ENCODE measurements at regions not wholly inside any gene's neighbourhood (a gene's known extent, or its start where the extent isn't known, plus 50 kb on each side); places are given as distances from the start of the nearest gene placed in this dataset.

DNA sequence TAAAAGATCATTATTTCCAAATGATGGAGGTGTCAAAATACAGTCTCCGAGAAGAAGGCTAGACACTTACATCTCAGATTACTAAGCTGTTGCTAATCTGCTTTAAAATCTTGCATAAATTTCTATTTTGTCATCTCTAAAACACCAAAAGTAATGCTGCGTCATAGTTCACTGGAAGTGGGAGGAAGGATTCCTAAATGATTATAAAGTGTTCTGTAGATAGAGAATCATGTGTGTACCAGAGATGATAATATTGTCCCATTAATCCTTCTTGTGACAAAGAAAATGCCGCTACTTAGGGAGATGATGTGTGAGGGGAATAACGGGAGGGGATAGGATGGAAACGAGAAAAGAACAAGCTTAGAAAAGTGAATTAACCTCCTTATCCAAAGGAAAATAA lies 268.6 kb downstream of the JRKL start:
- intact Hi-C loops (cut with DNase I; ENCODE audit: low total_unique reads): no loop called here
- in situ Hi-C loops (cut with MboI; ENCODE audit: low pct_ligation_motif_present in 1 of 4, low pct_unique_long_range_greater_than_20kb in 1 of 4, low sequenced_read_pairs in 3 of 4): no loop called here
- Histone ChIP-seq H3K27me3 (no peaks in the 10 kb centered on the region), H3K36me3 (no peaks in the 10 kb centered on the region), H3K9me3 (no peaks in the 10 kb centered on the region), H3K27ac (no peak overlapping the region), H3K4me1 (no peaks in the 10 kb centered on the region), H3K4me3 (no peak overlapping the region)
- no peak for DNase-seq
- no peak for TF ChIP-seq POLR2A (IDR thresholded peaks at IDR 0.05)
- TF ChIP-seq POLR2AphosphoS5 (IDR thresholded peaks at IDR 0.05): no peak
- TF ChIP-seq, protein P1, sequence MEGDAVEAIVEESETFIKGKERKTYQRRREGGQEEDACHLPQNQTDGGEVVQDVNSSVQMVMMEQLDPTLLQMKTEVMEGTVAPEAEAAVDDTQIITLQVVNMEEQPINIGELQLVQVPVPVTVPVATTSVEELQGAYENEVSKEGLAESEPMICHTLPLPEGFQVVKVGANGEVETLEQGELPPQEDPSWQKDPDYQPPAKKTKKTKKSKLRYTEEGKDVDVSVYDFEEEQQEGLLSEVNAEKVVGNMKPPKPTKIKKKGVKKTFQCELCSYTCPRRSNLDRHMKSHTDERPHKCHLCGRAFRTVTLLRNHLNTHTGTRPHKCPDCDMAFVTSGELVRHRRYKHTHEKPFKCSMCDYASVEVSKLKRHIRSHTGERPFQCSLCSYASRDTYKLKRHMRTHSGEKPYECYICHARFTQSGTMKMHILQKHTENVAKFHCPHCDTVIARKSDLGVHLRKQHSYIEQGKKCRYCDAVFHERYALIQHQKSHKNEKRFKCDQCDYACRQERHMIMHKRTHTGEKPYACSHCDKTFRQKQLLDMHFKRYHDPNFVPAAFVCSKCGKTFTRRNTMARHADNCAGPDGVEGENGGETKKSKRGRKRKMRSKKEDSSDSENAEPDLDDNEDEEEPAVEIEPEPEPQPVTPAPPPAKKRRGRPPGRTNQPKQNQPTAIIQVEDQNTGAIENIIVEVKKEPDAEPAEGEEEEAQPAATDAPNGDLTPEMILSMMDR (IDR thresholded peaks at IDR 0.05): no peak
- TF ChIP-seq EP300 (IDR thresholded peaks at IDR 0.05; ENCODE audit: low read depth): no peak
- WGBS, 2 donors (ENCODE audit: low coverage in 1 of 2): 79 to 90% methylated on average over 5 of the region's 5 CpGs

DNA sequence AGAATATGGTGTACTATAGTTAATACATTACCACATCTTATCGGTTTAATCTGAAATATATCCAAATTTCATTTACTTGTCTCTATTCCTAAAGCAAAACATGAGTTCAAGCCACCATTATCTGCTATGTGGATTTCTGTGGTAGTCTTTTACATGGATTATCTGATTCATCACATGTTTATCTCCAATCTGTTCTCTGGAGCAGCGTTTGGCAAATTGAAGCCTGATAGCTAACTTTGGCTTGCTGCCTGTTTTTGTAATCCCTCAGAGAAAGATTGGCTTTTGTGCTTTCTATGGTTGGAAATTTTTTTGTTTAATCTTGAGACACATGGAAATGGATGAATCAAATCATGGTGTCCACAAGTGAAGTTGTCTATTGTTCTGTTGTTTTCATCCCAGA lies 274.3 kb downstream of the JRKL start:
- Histone ChIP-seq H3K27ac (no peak overlapping the region), H3K27me3 (no peaks in the 10 kb centered on the region), H3K36me3 (peaks cover 0 to under 1% (median 0%) of the 10 kb centered on the region in 4 donors), H3K4me1 (no peaks in the 10 kb centered on the region), H3K4me3 (no peak overlapping the region), H3K9me3 (no peaks in the 10 kb centered on the region)
- DNase-seq: no peak
- intact Hi-C loops (cut with DNase I; ENCODE audit: low total_unique reads) (no loop called here), in situ Hi-C loops (cut with MboI; ENCODE audit: low pct_ligation_motif_present in 1 of 4, low pct_unique_long_range_greater_than_20kb in 1 of 4, low sequenced_read_pairs in 3 of 4) (no loop called here)
- no peak for TF ChIP-seq EP300 (IDR thresholded peaks at IDR 0.05; ENCODE audit: low read depth)
- TF ChIP-seq POLR2A (IDR thresholded peaks at IDR 0.05): no peak
- no peak for TF ChIP-seq POLR2AphosphoS5 (IDR thresholded peaks at IDR 0.05)
- TF ChIP-seq, protein P1 (IDR thresholded peaks at IDR 0.05): no peak
- WGBS, 2 donors (ENCODE audit: low coverage in 1 of 2): 63 to 79% methylated on average over 2 of the region's 2 CpGs

DNA sequence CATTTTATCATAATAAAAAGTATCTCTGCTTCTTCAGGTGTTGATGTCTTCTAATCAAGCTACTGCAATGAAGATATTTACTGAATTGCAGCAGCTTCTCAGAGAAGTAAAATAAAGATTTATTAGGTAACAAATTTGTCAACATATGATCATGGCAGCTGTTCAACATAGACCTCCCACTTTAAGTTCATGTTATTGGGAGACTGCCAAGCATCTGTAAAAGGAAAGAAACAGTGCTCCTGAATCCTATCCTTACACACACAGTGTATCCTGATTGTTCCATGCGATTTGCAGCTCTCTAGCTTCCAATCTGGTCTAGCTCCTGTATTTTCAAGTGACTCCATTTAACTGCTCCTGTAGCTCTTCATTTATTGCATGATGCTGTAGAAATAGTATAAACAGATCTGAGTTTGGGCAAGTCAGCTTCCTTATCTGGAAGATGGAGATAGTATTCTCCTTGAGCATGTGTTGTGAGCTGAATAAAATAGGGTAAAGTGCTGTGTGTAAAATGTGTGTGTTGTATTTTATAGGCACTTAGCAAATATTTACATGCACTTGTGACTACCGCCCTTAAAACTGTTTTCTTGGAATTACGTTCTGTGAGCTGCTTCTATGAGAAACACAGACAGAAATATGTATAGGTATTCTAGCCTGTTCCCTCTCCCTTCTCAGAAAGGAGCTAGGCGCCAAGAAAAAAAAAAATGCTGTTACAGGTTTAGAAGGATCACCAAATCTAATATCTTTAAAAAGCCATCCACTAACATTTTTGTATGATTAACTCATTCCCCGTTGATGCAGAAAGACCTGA lies 290.6 kb downstream of the JRKL start:
- WGBS, 2 donors (ENCODE audit: low coverage in 1 of 2): 30 to 31% methylated on average over 5 of the region's 5 CpGs
- Histone ChIP-seq H3K4me1 (no peaks in the 10 kb centered on the region), H3K4me3 (no peak overlapping the region), H3K9me3 (no peaks in the 10 kb centered on the region), H3K27ac (no peak overlapping the region), H3K27me3 (no peaks in the 10 kb centered on the region), H3K36me3 (no peaks in the 10 kb centered on the region)
- in situ Hi-C loops (cut with MboI; ENCODE audit: low pct_ligation_motif_present in 1 of 4, low pct_unique_long_range_greater_than_20kb in 1 of 4, low sequenced_read_pairs in 3 of 4) (no loop called here), intact Hi-C loops (cut with DNase I; ENCODE audit: low total_unique reads) (no loop called here)
- no peak for DNase-seq
- TF ChIP-seq EP300 (IDR thresholded peaks at IDR 0.05; ENCODE audit: low read depth): no peak
- TF ChIP-seq, protein P1 (IDR thresholded peaks at IDR 0.05): no peak
- TF ChIP-seq POLR2AphosphoS5 (IDR thresholded peaks at IDR 0.05): no peak
- no peak for TF ChIP-seq POLR2A (IDR thresholded peaks at IDR 0.05)

DNA sequence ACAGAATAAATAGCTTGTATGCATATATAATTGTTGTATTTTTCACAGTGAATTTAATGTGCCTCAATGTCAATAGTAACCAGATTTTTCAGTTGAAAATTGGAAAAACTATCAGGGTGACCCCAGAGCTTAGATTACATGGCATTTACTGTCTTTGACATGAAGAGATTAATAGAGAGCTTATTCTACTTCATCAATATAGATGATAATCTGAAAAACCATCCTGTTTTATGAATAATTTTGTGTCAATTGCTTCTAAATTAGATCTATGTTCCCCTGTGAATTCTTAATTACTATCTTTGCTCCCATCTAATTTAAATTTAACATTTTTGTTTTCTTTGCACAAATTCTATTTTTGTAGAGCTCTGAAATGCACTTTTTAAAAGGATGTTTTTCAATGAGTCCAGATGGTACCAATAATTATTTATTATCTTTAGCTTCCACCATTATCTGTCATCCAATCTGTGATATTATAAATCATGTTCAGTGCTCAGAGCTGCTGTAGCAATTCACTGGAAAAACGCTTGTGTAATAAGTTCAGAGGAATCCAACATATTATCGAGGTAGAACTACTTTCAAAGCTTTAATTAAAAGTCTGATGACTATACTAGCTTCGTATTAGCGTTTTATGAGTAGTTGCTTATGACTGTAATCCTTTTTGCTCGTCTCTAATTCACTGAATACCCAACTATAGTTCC lies 291.4 kb downstream of the JRKL start:
- intact Hi-C loops (cut with DNase I; ENCODE audit: low total_unique reads) (no loop called here), in situ Hi-C loops (cut with MboI; ENCODE audit: low pct_ligation_motif_present in 1 of 4, low pct_unique_long_range_greater_than_20kb in 1 of 4, low sequenced_read_pairs in 3 of 4) (no loop called here)
- H3K36me3 ChIP-seq: no peaks in the 10 kb centered on the region
- no peak overlapping the region for H3K4me3 ChIP-seq
- H3K4me1 ChIP-seq: no peaks in the 10 kb centered on the region
- no peaks in the 10 kb centered on the region for H3K27me3 ChIP-seq
- 52 to 58% methylated on average over 5 of the region's 5 CpGs for WGBS, 2 donors (ENCODE audit: low coverage in 1 of 2)
- DNase-seq: no peak
- no peak overlapping the region for H3K27ac ChIP-seq
- H3K9me3 ChIP-seq: no peaks in the 10 kb centered on the region
- TF ChIP-seq EP300 (IDR thresholded peaks at IDR 0.05; ENCODE audit: low read depth) (no peak), POLR2AphosphoS5 (IDR thresholded peaks at IDR 0.05) (no peak), POLR2A (IDR thresholded peaks at IDR 0.05) (no peak)
- TF ChIP-seq, protein P1 (IDR thresholded peaks at IDR 0.05): no peak
